DND-41 (cell line): ENCODE measurements at regions not wholly inside any gene's neighbourhood (a gene's known extent, or its start where the extent isn't known, plus 50 kb on each side); places are given as distances from the start of the nearest gene placed in this dataset.

ENCODE experiments used
- ATAC-seq: fragments of 200-7000 bp; cut with Tn5 transposase; 3 replicates; pipeline ENCODE4 v1.9.1; 2021; ENCODE audit warnings: low read depth; ENCODE audit not compliant: insufficient read depth
- DNase-seq: peaks from one replicate; pipeline ENCODE4 v3.0.0-alpha.2; 2020
- H2AFZ ChIP-seq: 2 replicates; pipeline ENCODE4 v1.6.0; 2012; ENCODE audit warnings: low read depth, low read length
- H3K27ac ChIP-seq: 2 replicates; pipeline ENCODE4 v1.5.1; 2012; ENCODE audit warnings: low read length, inconsistent platforms
- H3K27me3 ChIP-seq: fragments of 200-600 bp; sonication (generic); 2 replicates; pipeline ENCODE4 v1.6.0; 2012; ENCODE audit warnings: low read length, mild to moderate bottlenecking, inconsistent platforms; ENCODE audit not compliant: insufficient read depth, poor library complexity
- H3K36me3 ChIP-seq: 2 replicates; pipeline ENCODE4 v1.5.1; 2012; ENCODE audit warnings: low read length, inconsistent platforms; ENCODE audit not compliant: insufficient read depth
- H3K4me1 ChIP-seq: 2 replicates; pipeline ENCODE4 v1.5.1; 2012; ENCODE audit warnings: mild to moderate bottlenecking, low read length; ENCODE audit not compliant: insufficient read depth
- H3K4me2 ChIP-seq: 2 replicates; pipeline ENCODE4 v1.6.0; 2012; ENCODE audit warnings: mild to moderate bottlenecking, moderate library complexity, low read length, inconsistent platforms; ENCODE audit not compliant: insufficient read depth
- H3K4me3 ChIP-seq, 2 experiments: fragments of 200-600 bp in 1 of 2; shearing (Covaris generic) in 1 of 2; 2 replicates each; pipeline ENCODE4 v1.5.1; 2012 to 2016; ENCODE audit warnings: inconsistent platforms in 2 of 2, low read length in 2 of 2, mild to moderate bottlenecking in 2 of 2, low read depth in 1 of 2, moderate library complexity in 1 of 2
- H3K79me2 ChIP-seq: 2 replicates; pipeline ENCODE4 v1.6.0; 2012; ENCODE audit warnings: low read length, inconsistent platforms; ENCODE audit not compliant: insufficient read depth
- H3K9ac ChIP-seq: 2 replicates; pipeline ENCODE4 v1.6.0; 2012; ENCODE audit warnings: low read depth, mild to moderate bottlenecking, inconsistent platforms, low read length, moderate library complexity
- H3K9me3 ChIP-seq: 2 replicates; pipeline ENCODE4 v1.5.1; 2012; ENCODE audit warnings: low read length, moderate library complexity, mild to moderate bottlenecking, inconsistent platforms; ENCODE audit not compliant: insufficient read depth, severe bottlenecking
- H4K20me1 ChIP-seq: 2 replicates; pipeline ENCODE4 v1.6.0; 2012; ENCODE audit warnings: low read length; ENCODE audit not compliant: insufficient read depth
- CTCF ChIP-seq: IDR thresholded peaks from 2 replicates; pipeline ENCODE4 v1.5.1; 2012; ENCODE audit warnings: borderline replicate concordance, low read length, moderate library complexity, mild to moderate bottlenecking; ENCODE audit not compliant: poor library complexity, severe bottlenecking; ENCODE audit errors: extremely low read depth
- EZH2 ChIP-seq: IDR thresholded peaks from 3 replicates; pipeline ENCODE4 v1.6.1; 2012; ENCODE audit warnings: borderline replicate concordance, low read depth, mild to moderate bottlenecking, moderate library complexity, low read length, inconsistent platforms; ENCODE audit not compliant: severe bottlenecking

DNA sequence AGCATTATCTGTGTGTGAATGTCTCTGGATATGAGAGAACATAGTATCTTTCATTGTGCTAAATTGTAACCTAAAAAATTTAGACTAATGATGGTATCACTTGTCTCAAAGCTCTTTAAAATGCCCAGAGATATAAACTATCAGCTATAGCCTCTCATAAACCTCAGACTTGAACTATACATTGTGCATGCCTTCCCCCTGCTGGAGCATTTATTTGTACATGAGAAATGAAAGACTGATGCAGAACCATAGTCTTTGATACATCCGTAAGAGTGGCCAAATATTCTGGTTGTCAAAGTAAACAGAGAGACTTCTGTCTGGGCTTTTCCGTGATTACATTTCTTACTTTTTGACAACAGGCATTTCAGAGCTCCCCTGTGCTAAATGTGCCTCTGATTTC is 71.9 kb upstream of the CCDC68 start:
- Histone ChIP-seq H3K79me2 (no peaks in the 10 kb centered on the region), H3K4me3 (no peak overlapping the region), H3K4me1 (no peaks in the 10 kb centered on the region), H3K9me3 (no peaks in the 10 kb centered on the region), H3K27me3 (peaks cover 5% of the 10 kb centered on the region), H3K36me3 (no peaks in the 10 kb centered on the region), H3K9ac (no peak overlapping the region), H3K27ac (no peak overlapping the region), H3K4me2 (no peak overlapping the region), H2AFZ (no peak overlapping the region), H4K20me1 (no peaks in the 10 kb centered on the region)
- TF ChIP-seq CTCF (no peak), EZH2 (no peak)
- no peak for DNase-seq
- ATAC-seq, result no peak

DNA sequence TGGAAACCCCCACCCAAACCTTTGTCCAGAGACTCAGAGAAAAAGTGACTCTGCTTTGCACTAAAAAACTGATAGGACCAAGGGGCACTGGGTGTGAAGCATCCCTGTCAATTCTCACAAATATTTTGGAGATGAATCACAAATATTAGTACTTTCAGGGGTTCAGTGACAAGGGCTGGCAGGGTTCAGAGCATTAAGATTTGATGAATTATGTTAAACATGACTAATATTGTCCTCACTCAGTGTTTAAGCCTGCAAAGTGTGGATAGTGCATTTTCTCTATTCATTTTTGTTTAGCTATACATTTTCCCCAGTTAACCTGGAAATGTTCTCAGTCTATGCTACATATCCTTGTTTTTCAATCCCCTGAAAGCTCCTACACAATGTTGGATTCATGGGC is 65.3 kb upstream of the CCDC68 start:
- no peak for ATAC-seq
- no peak for DNase-seq
- no peak overlapping the region for H3K4me2 ChIP-seq
- H3K4me3 ChIP-seq, result no peak overlapping the region
- no peaks in the 10 kb centered on the region for H4K20me1 ChIP-seq
- peaks cover 1% of the 10 kb centered on the region for H3K27me3 ChIP-seq
- no peaks in the 10 kb centered on the region for H3K36me3 ChIP-seq
- no peak overlapping the region for H3K9ac ChIP-seq
- H3K4me1 ChIP-seq, result no peaks in the 10 kb centered on the region
- H3K9me3 ChIP-seq, result no peaks in the 10 kb centered on the region
- H3K79me2 ChIP-seq, result no peaks in the 10 kb centered on the region
- TF ChIP-seq CTCF (no peak), EZH2 (no peak)
- no peak overlapping the region for H2AFZ ChIP-seq
- H3K27ac ChIP-seq, result no peak overlapping the region

- Histone ChIP-seq H3K27me3 (peaks cover 7% of the 10 kb centered on the region), H3K9ac (no peak overlapping the region), H2AFZ (no peak overlapping the region), H3K4me2 (no peak overlapping the region), H3K4me1 (no peaks in the 10 kb centered on the region), H3K36me3 (no peaks in the 10 kb centered on the region), H3K79me2 (no peaks in the 10 kb centered on the region), H3K27ac (no peak overlapping the region), H3K4me3 (no peak overlapping the region), H4K20me1 (no peaks in the 10 kb centered on the region), H3K9me3 (no peaks in the 10 kb centered on the region)
- TF ChIP-seq CTCF (no peak), EZH2 (no peak)
- ATAC-seq (no peak), DNase-seq (no peak)
These were observed 59.3 kb upstream of the CCDC68 start for GRCh38 chr18:55018602-55019001.

- no peak overlapping the region for H3K4me3 ChIP-seq
- no peaks in the 10 kb centered on the region for H3K79me2 ChIP-seq
- no peak overlapping the region for H3K4me2 ChIP-seq
- H3K27ac ChIP-seq, result no peak overlapping the region
- no peak for TF ChIP-seq EZH2
- TF ChIP-seq CTCF, result no peak
- no peak for ATAC-seq
- H3K9me3 ChIP-seq, result no peaks in the 10 kb centered on the region
- no peak overlapping the region for H3K9ac ChIP-seq
- no peaks in the 10 kb centered on the region for H3K4me1 ChIP-seq
- no peak for DNase-seq
- no peak overlapping the region for H2AFZ ChIP-seq
- peaks cover under 1% of the 10 kb centered on the region for H3K27me3 ChIP-seq
- no peaks in the 10 kb centered on the region for H3K36me3 ChIP-seq
- no peaks in the 10 kb centered on the region for H4K20me1 ChIP-seq
These were observed 54.8 kb upstream of the CCDC68 start for GRCh38 chr18:55014095-55014494.
